Astrocyte of the spinal cord (primary cell): ENCODE measurements at regions not wholly inside any gene's neighbourhood (a gene's known extent, or its start where the extent isn't known, plus 50 kb on each side); places are given as distances from the start of the nearest gene placed in this dataset.

Experiments used
- DNase-seq: peaks from one replicate; pipeline ENCODE4 v3.0.0; 2011; ENCODE audit warnings: low read depth, low spot score
- H3K4me3 ChIP-seq: 2 replicates; pipeline ENCODE4 v1.5.1; 2011; ENCODE audit warnings: low read depth, mild to moderate bottlenecking, low read length, moderate library complexity
- CTCF ChIP-seq: IDR thresholded peaks from 2 replicates; pipeline ENCODE4 v1.5.1; 2012; ENCODE audit warnings: low read depth, mild to moderate bottlenecking, low read length, inconsistent platforms
- in situ Hi-C: cut with HindIII; loops from 2 replicates; pipeline ENCODE4 v1.10.0; 2017; ENCODE audit warnings: low sequenced_read_pairs

- in situ Hi-C loops = no loop called here
- H3K4me3 ChIP-seq = no peak overlapping the region
- no peak for DNase-seq
- no peak for TF ChIP-seq CTCF
Measured at GRCh38 chr1:171422511-171422910, 62.8 kb upstream of the PRRC2C start.

- no peak for DNase-seq
- in situ Hi-C loops = no loop called here
- no peak for TF ChIP-seq CTCF
Measured at GRCh38 chr1:171424494-171424893, 60.8 kb upstream of the PRRC2C start.

GRCh38 chr1:171426645-171427044 lies 58.7 kb upstream of the PRRC2C start:
- TF ChIP-seq CTCF = no peak
- in situ Hi-C loops = no loop called here
- no peak for DNase-seq
- H3K4me3 ChIP-seq = no peak overlapping the region

More at GRCh38 chr1:171424494-171424893, 60.8 kb upstream of the PRRC2C start:
- H3K4me3 ChIP-seq = no peak overlapping the region

- TF ChIP-seq CTCF = no peak
- in situ Hi-C loops = no loop called here
- no peak for DNase-seq
- H3K4me3 ChIP-seq = no peak overlapping the region
Measured at GRCh38 chr1:171427852-171428471, 57.4 kb upstream of the PRRC2C start.

- in situ Hi-C loops = no loop called here
- no peak for DNase-seq
- no peak overlapping the region for H3K4me3 ChIP-seq
- TF ChIP-seq CTCF = no peak
Measured at GRCh38 chr1:171429137-171429536, 56.2 kb upstream of the PRRC2C start.

GRCh38 chr1:171431994-171432393 lies 53.3 kb upstream of the PRRC2C start:
- no peak overlapping the region for H3K4me3 ChIP-seq
- no peak for TF ChIP-seq CTCF
- in situ Hi-C loops = no loop called here
- no peak for DNase-seq
